Stimulated activated CD4-positive, alpha-beta T cell treated with anti-CD3 and anti-CD28 coated beads, Interleukin-4, amount 100 ng/mL, for 48 hours (primary cell): ENCODE measurements at regions not wholly inside any gene's neighbourhood (a gene's known extent, or its start where the extent isn't known, plus 50 kb on each side); places are given as distances from the start of the nearest gene placed in this dataset.

Experiments used
- DNase-seq, 2 donors: peaks; one replicate each; pipeline ENCODE4 v3.0.0-alpha.2; 2020; ENCODE audit warnings: low read depth in 2 of 2

GRCh38 chr13:76210262-76210661 is 574.1 kb downstream of the LMO7 start:
- DNase-seq: no peak

DNA sequence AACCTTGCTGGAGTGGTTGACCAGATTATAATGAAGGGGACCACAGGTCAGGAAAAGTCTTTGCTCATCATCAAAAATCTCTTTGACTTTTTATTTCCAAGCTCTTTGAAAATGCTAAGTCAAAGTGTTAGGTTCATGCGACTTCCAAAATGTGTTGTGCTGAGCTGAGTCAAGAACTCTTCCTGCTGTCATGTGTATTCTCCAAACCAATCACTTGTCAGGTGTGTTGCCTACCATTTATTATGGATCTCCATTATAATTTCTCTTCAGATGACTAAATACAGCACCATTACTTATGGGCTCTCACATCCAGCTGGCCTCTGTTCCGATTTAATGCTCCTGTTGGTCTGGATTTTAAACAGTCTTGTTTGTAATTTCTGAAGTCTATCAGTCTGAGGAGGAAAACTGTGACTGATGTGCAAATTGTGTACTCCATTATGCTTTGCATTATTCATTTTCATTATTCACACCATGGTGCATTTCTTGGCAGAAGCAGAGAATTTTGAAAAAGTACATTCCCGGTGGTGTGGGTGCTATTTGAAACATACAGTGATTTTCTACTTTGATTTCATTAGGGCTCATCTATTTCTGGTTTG is 562.5 kb downstream of the LMO7 start:
- no peak for DNase-seq

DNA sequence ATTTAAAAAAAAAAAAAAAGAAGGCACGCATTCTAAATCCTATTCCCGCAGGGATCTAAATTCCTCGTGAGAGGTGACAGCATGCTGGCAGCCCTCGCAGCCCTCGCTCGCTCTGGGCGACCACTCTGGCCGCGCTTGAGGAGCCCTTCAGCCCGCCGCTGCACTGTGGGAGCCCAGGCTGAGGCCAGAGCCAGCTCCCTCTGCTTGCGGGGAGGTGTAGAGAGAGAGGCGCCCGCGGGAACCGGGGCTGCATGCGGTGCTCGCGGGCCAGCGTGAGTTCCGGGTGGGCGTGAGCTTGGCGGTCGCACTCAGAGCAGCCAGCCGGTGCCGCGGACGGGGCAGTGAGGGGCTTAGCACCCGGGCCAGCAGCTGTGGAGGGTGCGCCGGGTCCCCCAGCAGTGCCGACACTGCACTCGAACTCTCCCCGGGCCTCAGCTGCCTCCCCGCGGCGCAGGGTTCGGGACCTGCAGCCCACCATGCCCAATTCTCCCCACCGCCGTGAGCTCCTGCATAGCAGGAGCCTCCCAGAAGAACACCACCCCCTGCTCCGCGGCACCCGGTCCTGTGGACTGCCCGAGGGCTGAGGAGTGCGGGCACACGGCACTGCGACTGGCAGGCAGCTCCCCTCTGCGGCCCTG is 553.9 kb downstream of the LMO7 start:
- no peak for DNase-seq

- DNase-seq: no peak
Observed at GRCh38 chr13:76175961-76176725, 540.0 kb downstream of the LMO7 start.

- no peak for DNase-seq
Observed at GRCh38 chr13:76168661-76169060, 532.5 kb downstream of the LMO7 start.

GRCh38 chr13:76164290-76164689 is 528.2 kb downstream of the LMO7 start:
- DNase-seq: no peak

GRCh38 chr13:76163761-76164160 is 527.6 kb downstream of the LMO7 start:
- no peak for DNase-seq

- DNase-seq: no peak
Observed at GRCh38 chr13:76160961-76161925, 525.1 kb downstream of the LMO7 start.

DNA sequence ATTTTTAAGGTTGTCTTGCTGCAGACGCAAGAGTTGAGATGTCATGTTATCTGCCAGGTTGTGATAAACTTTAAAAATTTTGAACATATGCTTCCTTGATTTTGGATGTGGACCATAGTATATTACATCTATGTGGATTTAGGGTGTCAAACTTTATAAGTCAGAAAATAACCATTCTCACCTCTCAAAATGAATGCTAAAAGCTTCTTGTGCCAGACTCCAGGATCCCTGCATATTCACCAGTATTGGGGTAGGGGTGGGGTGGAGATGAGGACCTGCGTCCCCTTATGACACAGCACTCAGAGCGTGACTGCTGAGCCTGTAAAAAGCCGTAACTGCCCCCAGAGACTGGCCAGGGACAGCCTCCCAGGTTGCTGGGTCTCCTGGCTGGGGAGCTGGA is 524.4 kb downstream of the LMO7 start:
- DNase-seq: no peak

GRCh38 chr13:76157926-76158325 is 521.8 kb downstream of the LMO7 start:
- DNase-seq: no peak

GRCh38 chr13:76153239-76153638 is 517.1 kb downstream of the LMO7 start:
- no peak for DNase-seq

DNA sequence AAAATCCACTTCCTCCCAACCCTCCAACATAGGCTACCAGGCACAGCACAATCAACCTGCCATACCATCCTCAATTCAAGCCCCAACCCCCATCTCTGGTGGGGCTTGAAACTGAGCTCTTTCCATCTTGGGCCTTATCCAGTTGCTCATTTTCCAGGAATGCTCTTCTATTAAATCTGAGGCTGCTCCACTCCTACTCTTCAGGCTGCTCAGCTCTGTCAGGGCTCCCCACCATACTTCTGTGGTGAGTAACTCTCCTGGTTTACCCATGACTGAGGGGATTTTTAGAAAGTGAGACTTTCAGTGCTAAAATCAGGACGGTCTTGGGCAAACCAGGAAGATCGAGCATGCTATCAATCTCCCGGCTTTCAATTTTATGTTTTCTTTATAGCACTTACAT is 512.8 kb downstream of the LMO7 start:
- DNase-seq: no peak

DNA sequence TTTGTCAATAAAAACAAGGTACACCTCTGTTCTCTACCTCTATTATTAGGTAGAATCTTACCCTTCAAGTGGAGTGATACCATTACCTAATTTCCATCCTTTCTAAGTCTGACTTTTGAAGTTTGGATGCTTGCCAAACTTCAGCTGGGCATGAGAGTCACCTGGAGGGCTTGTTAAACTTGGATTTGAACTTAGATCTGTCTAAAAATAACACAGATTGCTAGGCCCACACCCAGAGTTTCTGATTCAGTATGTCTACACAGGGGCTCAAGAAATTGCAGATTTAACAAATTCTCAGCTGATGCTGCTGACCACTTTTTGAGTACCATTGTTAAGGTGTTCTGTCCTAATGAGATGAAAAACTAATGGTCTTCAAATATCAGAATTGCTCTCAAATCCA is 512.2 kb downstream of the LMO7 start:
- no peak for DNase-seq

DNA sequence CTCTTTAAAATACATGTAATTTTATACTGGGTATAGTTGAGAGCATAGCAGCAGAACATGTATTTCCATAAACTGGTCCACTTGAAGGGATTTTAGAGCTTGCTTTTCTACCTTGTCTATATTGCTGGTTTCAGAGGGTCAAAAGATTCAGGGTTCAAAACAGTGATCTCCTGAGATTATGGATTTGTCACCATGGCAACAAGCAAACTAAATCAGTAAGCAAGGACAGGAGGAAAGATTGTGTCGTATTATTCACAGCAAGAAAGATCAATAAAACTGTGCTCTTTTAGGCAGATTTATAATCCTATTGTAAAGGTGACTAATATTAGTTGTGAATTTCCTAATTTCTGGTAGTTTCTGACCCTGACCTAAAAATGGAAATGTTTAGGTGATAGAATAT is 496.4 kb downstream of the LMO7 start:
- no peak for DNase-seq

- DNase-seq: no peak
Observed at GRCh38 chr13:76131551-76131950, 495.4 kb downstream of the LMO7 start.

DNA sequence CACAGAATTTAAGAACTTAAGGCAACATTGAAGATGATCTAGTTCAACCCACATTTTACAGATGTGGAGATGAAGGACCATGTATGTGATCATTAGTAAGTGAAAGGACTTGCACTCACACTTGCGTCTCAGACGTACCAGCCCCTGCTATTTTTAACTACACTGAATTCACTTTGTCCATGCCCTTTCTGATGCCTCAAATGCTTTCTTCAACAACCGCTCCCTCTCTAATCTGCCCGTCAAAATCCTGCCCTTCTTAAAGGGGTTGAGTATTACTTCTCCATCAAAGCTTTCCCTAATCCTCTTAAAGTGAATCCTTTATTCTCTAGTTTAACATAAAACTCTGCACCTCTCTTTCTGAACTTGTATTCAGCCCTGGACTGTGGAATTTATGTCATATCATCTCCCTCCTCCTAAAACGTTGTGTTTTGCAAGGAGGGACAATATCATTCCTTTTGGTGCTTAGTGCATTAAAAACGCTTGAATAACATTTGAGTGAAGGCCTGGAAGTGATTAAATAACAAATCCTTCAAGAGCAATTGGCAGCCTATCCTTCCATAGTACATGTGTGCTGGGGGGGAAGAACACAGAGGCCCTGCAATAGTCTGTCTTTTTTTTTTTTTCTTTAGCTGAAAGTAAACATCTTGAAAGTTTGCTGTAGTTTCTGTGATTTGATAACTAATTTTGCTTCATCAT is 493.3 kb downstream of the LMO7 start:
- DNase-seq: no peak

DNA sequence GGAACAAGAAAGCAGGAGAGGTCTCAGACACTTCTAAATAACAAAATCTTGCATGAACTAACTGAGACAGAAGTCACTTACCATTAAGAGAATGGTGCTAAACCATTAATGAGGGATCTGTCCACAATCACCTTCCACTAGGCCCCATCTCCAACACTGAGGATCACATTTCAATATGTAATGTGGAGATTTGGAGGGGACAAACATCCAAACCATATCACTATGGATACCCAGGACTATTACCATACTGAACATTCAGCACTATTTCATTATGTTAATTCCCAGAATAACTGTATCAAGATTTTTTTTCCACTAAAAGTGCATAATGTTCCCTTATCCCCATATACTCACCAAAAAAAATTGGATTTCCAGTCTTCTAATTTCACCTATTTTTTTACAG is 491.8 kb downstream of the LMO7 start:
- DNase-seq: no peak

DNA sequence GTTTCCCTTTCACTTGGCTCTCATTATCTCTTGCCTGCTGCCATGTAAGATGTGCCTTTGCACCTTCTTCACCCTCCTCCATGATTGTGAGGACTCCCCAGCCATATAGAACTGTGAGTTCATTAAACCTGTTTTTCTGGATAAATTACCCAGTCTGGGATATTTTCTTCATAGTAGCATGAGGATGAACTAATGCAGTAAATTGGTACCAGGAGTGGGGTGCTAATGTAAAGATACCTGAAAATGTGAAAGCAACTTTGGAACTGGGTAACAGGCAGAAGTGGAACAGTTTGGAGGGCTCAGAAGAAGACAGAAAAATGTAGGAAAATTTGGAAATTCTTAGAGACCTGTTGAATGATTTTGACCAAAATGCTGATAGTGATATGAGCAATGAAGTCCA is 487.4 kb downstream of the LMO7 start:
- DNase-seq: no peak

GRCh38 chr13:76116751-76117360 is 480.7 kb downstream of the LMO7 start:
- no peak for DNase-seq

DNA sequence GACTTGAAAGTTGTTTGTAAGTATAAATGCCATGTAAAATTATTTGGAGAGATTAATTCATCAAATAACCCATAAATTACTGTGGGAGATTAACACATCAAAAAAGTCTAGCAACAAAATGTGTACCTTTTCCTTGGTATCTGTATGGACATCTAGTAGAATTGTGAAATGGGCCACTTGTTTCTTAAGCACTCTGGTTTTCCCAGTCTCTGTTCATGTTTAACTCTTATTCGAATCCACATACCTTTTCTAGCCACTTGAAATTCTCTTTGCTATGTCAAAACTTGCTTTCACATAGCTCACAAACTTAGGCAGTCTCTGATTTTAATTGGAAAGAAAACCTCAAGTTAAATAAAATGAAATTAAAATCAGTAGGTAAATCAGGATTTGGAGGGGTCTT is 470.6 kb downstream of the LMO7 start:
- no peak for DNase-seq

GRCh38 chr13:76094645-76095044 is 458.5 kb downstream of the LMO7 start:
- no peak for DNase-seq
